Body of pancreas (tissue), 4 donors: ENCODE measurements at regions not wholly inside any gene's neighbourhood (a gene's known extent, or its start where the extent isn't known, plus 50 kb on each side); places are given as distances from the start of the nearest gene placed in this dataset.
"Not testable (repeated sequence)": the region's sequence is repeated elsewhere in the genome, so short reads cannot be mapped to it uniquely, and the experiment has no call there.

Experiments used
- ATAC-seq: fragments of 150-250 bp; one replicate; pipeline ENCODE4 v1.9.1; 2016
- DNase-seq, 4 donors: peaks; one replicate each; pipeline ENCODE4 v3.0.0-alpha.2; 2019
- H3K27ac ChIP-seq, 4 donors: fragments of 200-600 bp; sonication (generic); 1 replicate in 3 of 4; 2 replicates in 1 of 4; pipeline versions ENCODE4 v1.5.1 to v1.6.1; 2016 to 2019; ENCODE audit warnings: mild to moderate bottlenecking in 1 of 4, mixed read lengths in 1 of 4, moderate library complexity in 1 of 4
- H3K27me3 ChIP-seq, 2 donors: fragments of 200-600 bp; sonication (generic); one replicate each; pipeline ENCODE4 v1.6.0; 2016; ENCODE audit warnings: mild to moderate bottlenecking in 1 of 2
- H3K36me3 ChIP-seq, 2 donors: fragments of 200-600 bp; sonication (generic); replicated peaks in 1 of 2; 2 replicates each; pipeline ENCODE4 v1.5.1; 2016; ENCODE audit warnings: low read depth in 2 of 2; ENCODE audit not compliant: insufficient read depth in 1 of 2
- H3K4me1 ChIP-seq: fragments of 200-600 bp; sonication (generic); one replicate; pipeline ENCODE4 v1.6.0; 2016
- H3K4me3 ChIP-seq, 2 donors: fragments of 200-600 bp; sonication (generic); 1 replicate in 1 of 2; 2 replicates in 1 of 2; pipeline ENCODE4 v1.5.1; 2016 to 2019
- H3K9me3 ChIP-seq, 3 donors: fragments of 200-600 bp; sonication (generic); 1 replicate in 2 of 3; 2 replicates in 1 of 3; pipeline ENCODE4 v1.5.1; 2016
- POLR2A ChIP-seq, 3 donors: fragments of 450-650 bp; IDR thresholded peaks; one replicate each; pipeline ENCODE4 v1.6.1; 2016; ENCODE audit warnings: antibody characterized with exemption in 3 of 3, mild to moderate bottlenecking in 2 of 3
- WGBS, 2 donors: methylation state at CpG; one replicate each; pipeline ENCODE4 v1.1.5; 2017; 5-methylcytosine and 5-hydroxymethylcytosine counted together
- intact Hi-C: fragments of 100-400 bp; cut with DNase I; formaldehyde crosslinking; loops from one replicate; pipeline ENCODE4 v1.15.1; 2023
- TF ChIP-seq, protein P1 (sequence below), 7 experiments: fragments of 450-650 bp in 4 of 7; fragments of 200-600 bp in 3 of 7; sonication (generic) in 3 of 7; IDR thresholded peaks; one replicate each; pipeline ENCODE4 v1.5.1; 2016 to 2019; ENCODE audit warnings: antibody characterized with exemption in 7 of 7

DNA sequence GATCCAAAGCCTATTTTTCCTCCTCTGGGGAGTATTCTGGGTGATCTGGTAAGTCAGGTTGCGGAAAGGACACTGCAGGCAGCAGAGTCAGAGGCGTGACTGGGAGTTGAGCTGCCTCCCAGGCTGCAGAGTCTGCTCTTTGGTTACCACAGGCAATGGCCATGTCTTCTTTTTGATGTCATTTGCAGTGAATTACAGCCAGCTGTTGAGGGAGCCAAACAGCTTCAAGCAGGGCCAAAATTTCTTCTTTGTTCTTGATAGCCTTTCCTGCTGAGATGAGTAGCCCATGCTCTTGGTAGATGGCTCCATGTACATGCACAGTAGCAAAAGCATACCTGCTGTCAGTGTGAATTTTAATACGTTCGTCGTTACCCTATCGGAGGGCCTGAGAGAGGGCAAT, 116.6 kb upstream of the PZP start:
- H3K27ac ChIP-seq = no peak overlapping the region
- intact Hi-C loops = no loop called here
- ATAC-seq (no peak), DNase-seq (no peak)
- H3K9me3 ChIP-seq = no peaks in the 10 kb centered on the region
- no peaks in the 10 kb centered on the region for H3K4me1 ChIP-seq
- H3K36me3 ChIP-seq = no peaks in the 10 kb centered on the region
- TF ChIP-seq, protein P1, sequence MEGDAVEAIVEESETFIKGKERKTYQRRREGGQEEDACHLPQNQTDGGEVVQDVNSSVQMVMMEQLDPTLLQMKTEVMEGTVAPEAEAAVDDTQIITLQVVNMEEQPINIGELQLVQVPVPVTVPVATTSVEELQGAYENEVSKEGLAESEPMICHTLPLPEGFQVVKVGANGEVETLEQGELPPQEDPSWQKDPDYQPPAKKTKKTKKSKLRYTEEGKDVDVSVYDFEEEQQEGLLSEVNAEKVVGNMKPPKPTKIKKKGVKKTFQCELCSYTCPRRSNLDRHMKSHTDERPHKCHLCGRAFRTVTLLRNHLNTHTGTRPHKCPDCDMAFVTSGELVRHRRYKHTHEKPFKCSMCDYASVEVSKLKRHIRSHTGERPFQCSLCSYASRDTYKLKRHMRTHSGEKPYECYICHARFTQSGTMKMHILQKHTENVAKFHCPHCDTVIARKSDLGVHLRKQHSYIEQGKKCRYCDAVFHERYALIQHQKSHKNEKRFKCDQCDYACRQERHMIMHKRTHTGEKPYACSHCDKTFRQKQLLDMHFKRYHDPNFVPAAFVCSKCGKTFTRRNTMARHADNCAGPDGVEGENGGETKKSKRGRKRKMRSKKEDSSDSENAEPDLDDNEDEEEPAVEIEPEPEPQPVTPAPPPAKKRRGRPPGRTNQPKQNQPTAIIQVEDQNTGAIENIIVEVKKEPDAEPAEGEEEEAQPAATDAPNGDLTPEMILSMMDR (IDR thresholded peaks at IDR 0.05) = no peak
- TF ChIP-seq POLR2A (IDR thresholded peaks at IDR 0.05) = no peak
- H3K27me3 ChIP-seq = no peaks in the 10 kb centered on the region
- H3K4me3 ChIP-seq = no peak overlapping the region
- 65 to 86% methylated on average over 6 of the region's 6 CpGs for WGBS, 2 donors

DNA sequence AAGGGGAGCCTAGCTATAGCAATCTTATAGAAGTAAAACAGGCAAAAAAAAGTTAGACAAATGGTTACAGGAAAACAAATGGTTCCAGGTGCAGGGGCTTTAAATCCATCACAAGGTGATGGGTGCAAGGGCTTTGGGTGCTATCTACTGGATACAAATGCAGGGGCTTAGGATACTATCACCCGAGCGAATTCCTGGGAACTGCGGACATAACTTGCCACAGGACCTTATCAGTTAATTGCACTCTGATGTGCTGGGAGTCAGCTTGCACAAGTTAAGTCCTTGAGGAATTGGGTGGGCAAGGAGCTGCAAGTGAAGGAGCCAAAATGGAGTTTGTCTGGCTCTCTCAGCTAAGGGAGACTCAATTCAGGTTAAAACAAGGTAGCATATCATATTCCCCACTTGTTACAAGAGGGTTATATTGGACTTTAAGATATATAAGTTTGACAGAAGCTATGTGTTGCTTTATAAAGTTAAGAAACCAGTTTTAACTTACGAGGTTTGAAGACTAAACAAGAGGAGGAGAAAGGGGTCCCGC, 115.0 kb upstream of the PZP start:
- WGBS, 2 donors = 52 to 56% methylated on average over 5 of the region's 5 CpGs
- Histone ChIP-seq H3K9me3 (no peaks in the 10 kb centered on the region), H3K36me3 (no peaks in the 10 kb centered on the region), H3K4me1 (no peaks in the 10 kb centered on the region), H3K27ac (no peak overlapping the region), H3K4me3 (no peak overlapping the region), H3K27me3 (no peaks in the 10 kb centered on the region)
- DNase-seq (no peak), ATAC-seq (no peak)
- intact Hi-C loops = no loop called here
- TF ChIP-seq, protein P1 (IDR thresholded peaks at IDR 0.05) = no peak
- TF ChIP-seq POLR2A (IDR thresholded peaks at IDR 0.05) = no peak

DNA sequence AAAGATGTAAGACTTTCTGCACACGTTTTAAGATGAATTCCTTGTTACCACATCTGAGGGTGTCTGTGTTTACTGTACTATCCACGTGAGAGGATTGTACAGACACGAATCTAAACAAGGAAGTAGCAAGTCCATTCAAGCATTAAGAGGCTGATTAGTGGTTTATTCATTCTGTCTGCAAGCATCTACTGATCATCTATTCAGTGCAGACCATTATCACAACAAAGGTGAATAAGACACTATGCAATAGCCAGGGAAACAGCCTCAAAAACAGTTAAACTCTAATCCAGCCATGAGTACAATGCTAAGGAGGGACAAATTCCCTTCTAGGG, 111.6 kb upstream of the PZP start:
- Histone ChIP-seq H3K4me1 (no peaks in the 10 kb centered on the region), H3K4me3 (no peak overlapping the region), H3K27ac (no peak overlapping the region), H3K36me3 (no peaks in the 10 kb centered on the region), H3K9me3 (no peaks in the 10 kb centered on the region), H3K27me3 (no peaks in the 10 kb centered on the region)
- intact Hi-C loops = no loop called here
- ATAC-seq (no peak), DNase-seq (no peak)
- WGBS, 2 donors = 17 to 23% methylated on average over 3 of the region's 3 CpGs
- TF ChIP-seq, protein P1 (IDR thresholded peaks at IDR 0.05) = no peak
- TF ChIP-seq POLR2A (IDR thresholded peaks at IDR 0.05) = no peak

DNA sequence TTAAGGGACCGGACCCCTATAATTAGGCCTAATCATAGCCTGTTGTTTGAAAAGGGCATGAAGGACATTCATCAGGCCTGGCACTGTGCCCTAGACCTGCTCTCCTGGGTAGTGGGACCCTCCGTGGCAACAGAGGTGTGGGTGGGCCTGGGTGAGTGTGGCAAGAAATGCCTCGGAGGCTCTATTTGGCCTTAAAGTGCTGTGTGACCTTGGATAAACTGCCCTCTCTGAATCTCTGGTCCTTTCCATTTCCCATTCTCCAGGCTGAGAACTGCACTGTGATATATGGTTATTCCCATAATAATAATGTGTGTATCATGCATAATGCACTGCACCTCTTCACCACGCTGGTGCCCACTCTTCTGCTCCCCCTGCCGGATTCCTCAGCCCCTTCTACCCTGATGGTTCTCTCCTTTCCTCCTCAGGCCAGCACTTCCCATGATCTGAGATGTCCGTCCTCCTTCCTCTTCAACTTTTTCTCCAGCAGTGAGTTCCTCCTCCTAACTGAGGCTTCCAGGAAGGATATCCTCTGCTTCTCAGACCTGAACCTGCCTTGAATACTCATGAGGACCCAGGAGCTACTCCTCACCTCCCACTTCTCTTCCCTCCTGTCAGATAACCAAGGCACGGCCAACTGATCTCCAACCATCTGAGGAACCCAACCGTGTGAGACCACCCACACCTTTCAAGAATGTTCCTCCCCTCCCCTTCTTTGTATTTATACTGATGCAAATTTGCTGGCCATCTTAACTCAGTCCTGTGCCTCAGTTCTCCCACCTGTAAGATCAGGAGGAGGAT, 111.0 kb upstream of the PZP start:
- Histone ChIP-seq H3K4me1 (no peaks in the 10 kb centered on the region), H3K27ac (no peak overlapping the region), H3K4me3 (no peak overlapping the region), H3K36me3 (no peaks in the 10 kb centered on the region), H3K9me3 (no peaks in the 10 kb centered on the region), H3K27me3 (no peaks in the 10 kb centered on the region)
- TF ChIP-seq POLR2A (IDR thresholded peaks at IDR 0.05) = no peak
- TF ChIP-seq, protein P1 (IDR thresholded peaks at IDR 0.05) = peak in 3 of 7 experiments; percentile 4 to 24 (median 19)
- intact Hi-C loops = no loop called here
- ATAC-seq (no peak), DNase-seq (no peak)
- WGBS, 2 donors = 57 to 63% methylated on average over 8 of the region's 8 CpGs

DNA sequence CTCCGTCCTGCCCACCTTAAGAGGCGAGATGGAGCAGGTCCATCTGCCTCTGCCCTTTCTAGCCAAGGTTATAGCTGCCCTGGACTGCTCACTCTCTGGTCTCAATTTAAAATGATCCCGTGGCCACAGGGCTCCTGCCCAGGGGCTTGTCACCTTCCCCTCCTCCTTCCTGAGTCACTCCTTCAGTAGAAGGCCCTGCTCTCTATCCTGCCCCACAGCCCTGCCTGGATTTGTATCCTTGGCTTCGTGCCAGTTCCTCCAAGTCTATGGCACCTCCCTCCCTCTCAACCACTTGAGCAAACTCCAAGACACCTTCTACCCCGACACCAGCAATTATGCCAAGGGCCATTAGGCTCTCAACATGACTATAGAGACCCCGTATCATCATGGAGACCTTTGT, 105.3 kb upstream of the PZP start:
- H3K9me3 ChIP-seq, H3K27ac ChIP-seq, H3K36me3 ChIP-seq, DNase-seq, H3K4me3 ChIP-seq, H3K4me1 ChIP-seq, H3K27me3 ChIP-seq, intact Hi-C loops: not testable (repeated sequence)
- ATAC-seq = peak; percentile 19
- WGBS, 2 donors = 60 to 67% methylated on average over 5 to 6 of the region's 6 CpGs

DNA sequence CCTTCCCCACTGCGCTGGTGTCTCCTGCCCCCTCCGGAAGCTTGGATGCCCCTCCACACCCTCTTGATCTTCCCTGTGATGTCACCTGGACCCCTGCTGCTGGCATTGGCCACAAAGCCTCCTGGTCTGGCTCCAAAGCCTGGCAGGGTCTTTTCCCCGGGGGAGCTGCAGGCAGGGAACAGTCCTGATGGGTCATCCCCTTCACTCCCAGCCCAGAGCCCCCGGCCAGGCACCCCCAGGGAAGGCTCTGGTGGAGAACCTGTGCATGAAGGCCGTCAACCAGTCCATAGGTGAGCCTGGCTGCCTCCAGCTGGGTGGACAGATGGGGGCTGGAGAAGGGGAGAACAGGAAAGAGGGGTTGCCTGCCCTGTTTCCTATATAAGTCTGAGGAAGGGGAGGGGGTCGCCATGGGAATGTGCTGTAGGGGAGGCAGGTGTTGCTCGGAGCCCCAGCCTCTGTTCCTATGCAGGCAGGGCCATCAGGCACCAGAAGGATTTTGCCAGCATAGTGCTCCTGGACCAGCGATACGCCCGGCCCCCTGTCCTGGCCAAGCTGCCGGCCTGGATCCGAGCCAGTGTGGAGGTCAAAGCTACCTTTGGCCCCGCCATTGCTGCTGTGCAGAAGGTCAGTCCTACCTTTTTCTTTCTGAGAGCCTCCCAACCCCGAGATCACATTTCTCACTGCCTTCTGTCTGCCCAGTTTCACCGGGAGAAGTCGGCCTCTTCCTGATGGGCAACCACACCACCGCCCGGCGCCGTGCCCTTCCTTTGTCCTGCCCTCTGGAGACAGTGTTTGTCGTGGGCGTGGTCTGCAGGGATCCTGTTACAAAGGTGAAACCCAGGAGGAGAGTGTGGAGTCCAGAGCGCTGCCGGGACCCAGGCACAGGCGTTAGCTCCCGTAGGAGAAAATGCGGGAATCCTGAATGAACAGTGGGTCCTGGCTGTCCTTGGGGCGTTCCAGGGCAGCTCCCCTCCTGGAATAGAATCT, 104.5 kb upstream of the PZP start:
- H3K36me3 ChIP-seq, H3K27me3 ChIP-seq, H3K9me3 ChIP-seq, H3K4me1 ChIP-seq, intact Hi-C loops, H3K4me3 ChIP-seq, H3K27ac ChIP-seq: not testable (repeated sequence)
- WGBS, 2 donors = 81 to 84% methylated on average over 12 of the region's 28 CpGs
- DNase-seq (peak in 1 of 4 donors; percentile 42), ATAC-seq (peak; percentile 56)

DNA sequence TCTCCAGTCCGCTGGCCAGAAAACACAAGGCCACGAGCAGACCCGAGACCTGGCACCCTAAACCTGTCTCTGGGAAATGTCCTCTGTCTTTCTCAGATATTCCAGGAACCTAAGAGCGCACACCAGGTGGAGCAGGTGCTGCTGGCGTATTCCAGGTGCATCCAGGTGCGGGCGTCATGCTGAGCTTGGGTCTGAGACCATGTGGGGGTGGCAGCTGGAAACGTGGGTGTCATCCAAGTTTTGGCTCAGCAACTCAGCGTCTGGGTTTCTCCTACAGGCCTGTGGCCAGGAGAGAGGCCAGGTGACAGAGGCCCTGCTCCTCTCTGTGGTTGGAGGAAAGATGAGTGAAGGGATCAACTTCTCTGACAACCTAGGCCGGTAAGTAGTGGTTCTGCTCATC, 103.3 kb upstream of the PZP start:
- H3K36me3 ChIP-seq, H3K27me3 ChIP-seq, H3K4me3 ChIP-seq, H3K9me3 ChIP-seq, ATAC-seq, H3K4me1 ChIP-seq, intact Hi-C loops, DNase-seq, H3K27ac ChIP-seq: not testable (repeated sequence)
- 87 to 88% methylated on average over 6 to 8 of the region's 10 CpGs for WGBS, 2 donors
